Neutrophil (primary cell): ENCODE measurements at regions not wholly inside any gene's neighbourhood (a gene's known extent, or its start where the extent isn't known, plus 50 kb on each side); places are given as distances from the start of the nearest gene placed in this dataset.
A peak's percentile ranks its signal among the peaks of the same experiment; 100 is the strongest.

ENCODE experiments used
- H3K27ac ChIP-seq: fragments of 200-600 bp; sonication (generic); 2 replicates; pipeline ENCODE4 v1.5.1; 2016; ENCODE audit warnings: mild to moderate bottlenecking, moderate library complexity
- H3K27me3 ChIP-seq: fragments of 200-600 bp; sonication (generic); 2 replicates; pipeline ENCODE4 v1.6.0; 2016; ENCODE audit warnings: mild to moderate bottlenecking
- H3K36me3 ChIP-seq: fragments of 200-600 bp; sonication (generic); 2 replicates; pipeline ENCODE4 v1.5.1; 2017
- H3K4me1 ChIP-seq, 2 experiments: fragments of 200-600 bp in 1 of 2; sonication (generic) in 1 of 2; 1 replicate in 1 of 2; 2 replicates in 1 of 2; pipeline versions ENCODE4 v1.5.1 to v1.6.1; 2013 to 2016; ENCODE audit warnings: low read depth in 1 of 2, low read length in 1 of 2, mild to moderate bottlenecking in 1 of 2, moderate library complexity in 1 of 2; ENCODE audit not compliant: control insufficient read depth in 1 of 2, insufficient read depth in 1 of 2
- H3K4me3 ChIP-seq, 2 experiments: fragments of 200-600 bp in 1 of 2; sonication (generic) in 1 of 2; 1 replicate in 1 of 2; 2 replicates in 1 of 2; pipeline ENCODE4 v1.5.1; 2013 to 2016; ENCODE audit warnings: low read depth in 1 of 2, low read length in 1 of 2, mild to moderate bottlenecking in 1 of 2, moderate library complexity in 1 of 2
- H3K9me3 ChIP-seq: fragments of 200-600 bp; sonication (generic); 2 replicates; pipeline ENCODE4 v1.5.1; 2016
- CTCF ChIP-seq: fragments of 200-600 bp; sonication (generic); IDR thresholded peaks from 2 replicates; pipeline ENCODE4 v1.5.1; 2016; ENCODE audit warnings: antibody characterized with exemption

GRCh38 chr17:64786337-64786736, 124.2 kb upstream of the SMURF2 start:
- no peak overlapping the region for H3K27ac ChIP-seq
- H3K27me3 ChIP-seq: no peaks in the 10 kb centered on the region
- no peaks in the 10 kb centered on the region for H3K9me3 ChIP-seq
- peaks cover 87% of the 10 kb centered on the region for H3K36me3 ChIP-seq
- peaks cover 20 to 24% of the 10 kb centered on the region in 2 experiments for H3K4me1 ChIP-seq
- no peak for TF ChIP-seq CTCF
- H3K4me3 ChIP-seq: no peak overlapping the region

GRCh38 chr17:64785011-64785421, 122.9 kb upstream of the SMURF2 start:
- H3K27ac ChIP-seq: no peak overlapping the region
- H3K9me3 ChIP-seq: no peaks in the 10 kb centered on the region
- H3K4me3 ChIP-seq: no peak overlapping the region
- H3K27me3 ChIP-seq: peaks cover 9% of the 10 kb centered on the region
- peaks cover 29 to 33% of the 10 kb centered on the region in 2 experiments for H3K4me1 ChIP-seq
- TF ChIP-seq CTCF: no peak
- peaks cover 75% of the 10 kb centered on the region for H3K36me3 ChIP-seq

- no peak overlapping the region for H3K4me3 ChIP-seq
- peaks cover 80% of the 10 kb centered on the region for H3K36me3 ChIP-seq
- no peaks in the 10 kb centered on the region for H3K9me3 ChIP-seq
- no peak for TF ChIP-seq CTCF
- peaks cover 14% of the 10 kb centered on the region for H3K27me3 ChIP-seq
- H3K27ac ChIP-seq: no peak overlapping the region
- H3K4me1 ChIP-seq: peaks cover 34 to 38% of the 10 kb centered on the region in 2 experiments
Observed at GRCh38 chr17:64784353-64785010, 122.4 kb upstream of the SMURF2 start.

GRCh38 chr17:64783556-64784352, 121.6 kb upstream of the SMURF2 start:
- H3K27ac ChIP-seq: peak overlapping the region; percentile 43
- H3K4me1 ChIP-seq: peaks cover 41 to 46% of the 10 kb centered on the region in 2 experiments
- peaks cover 76% of the 10 kb centered on the region for H3K36me3 ChIP-seq
- TF ChIP-seq CTCF: no peak
- H3K9me3 ChIP-seq: no peaks in the 10 kb centered on the region
- H3K27me3 ChIP-seq: peaks cover 21% of the 10 kb centered on the region
- H3K4me3 ChIP-seq: no peak overlapping the region

- peak overlapping the region; percentile 43 for H3K27ac ChIP-seq
- peaks cover 70% of the 10 kb centered on the region for H3K36me3 ChIP-seq
- peaks cover 27% of the 10 kb centered on the region for H3K27me3 ChIP-seq
- no peaks in the 10 kb centered on the region for H3K9me3 ChIP-seq
- H3K4me1 ChIP-seq: peaks cover 48 to 52% of the 10 kb centered on the region in 2 experiments
- TF ChIP-seq CTCF: no peak
- no peak overlapping the region for H3K4me3 ChIP-seq
Observed at GRCh38 chr17:64783031-64783461, 120.9 kb upstream of the SMURF2 start.
